ENCODE measurements at regions not wholly inside any gene's neighbourhood (a gene's known extent, or its start where the extent isn't known, plus 50 kb on each side); places are given as distances from the start of the nearest gene placed in this dataset.

GRCh38 chr9:107874591-107875369 is 385.2 kb upstream of the KLF4 start:
- CTCF ChIA-PET: no interaction called here

GRCh38 chr9:107874137-107874536 is 384.6 kb upstream of the KLF4 start:
- H4K20me1 ChIP-seq (replicated peaks; ENCODE audit: control insufficient read depth, extremely low read depth, insufficient read depth, low read length): no peaks in the 10 kb centered on the region
- dilution Hi-C loops (cut with MboI; ENCODE audit: extremely low pct_ligation_motif_present, low sequenced_read_pairs): no loop called here
- TF ChIP-seq CTCF (IDR thresholded peaks at IDR 0.05; ENCODE audit: extremely low read depth in 1 of 2, insufficient read depth in 1 of 2, low read depth in 1 of 2, low read length in 2 of 2): no peak
- TF ChIP-seq JUN (IDR thresholded peaks at IDR 0.05; ENCODE audit: borderline replicate concordance, insufficient read depth, insufficient read length, low read depth): no peak
- no peak for TF ChIP-seq EZH2 (IDR thresholded peaks at IDR 0.05; ENCODE audit: borderline replicate concordance, low read depth, low read length, severe bottlenecking)
- TF ChIP-seq MYC (IDR thresholded peaks at IDR 0.05; ENCODE audit: low read depth, low read length): no peak
- TF ChIP-seq POLR2AphosphoS5 (IDR thresholded peaks at IDR 0.05; ENCODE audit: insufficient read depth, low read depth, low read length): no peak
- no peak for TF ChIP-seq FOS (IDR thresholded peaks at IDR 0.05; ENCODE audit: borderline replicate concordance, insufficient read depth, low read length)
- no peak for TF ChIP-seq GATA2 (IDR thresholded peaks at IDR 0.05; ENCODE audit: insufficient read depth, insufficient read length, low read depth, low read length)
- TF ChIP-seq POLR2A (IDR thresholded peaks at IDR 0.05; ENCODE audit: low read depth, low read length): no peak
- TF ChIP-seq MAX (IDR thresholded peaks at IDR 0.05; ENCODE audit: insufficient read depth, insufficient read length): no peak
- H3K27me3 ChIP-seq (ENCODE audit: control insufficient read depth in 2 of 2, insufficient read depth in 2 of 2, low read length in 2 of 2): peaks cover 0 to 3% of the 10 kb centered on the region in 2 experiments
- no peak overlapping the region for H3K4me2 ChIP-seq (ENCODE audit: insufficient read depth, low read length)
- H3K27ac ChIP-seq (ENCODE audit: insufficient read depth, low read depth, low read length): no peak overlapping the region
- intact Hi-C loops (cut with micrococcal nuclease): no loop called here
- no peak overlapping the region for H2AFZ ChIP-seq (ENCODE audit: low read depth, low read length)
- POLR2A ChIA-PET: no interaction called here
- FAIRE-seq: no peak
- BruUV-seq (replicated peaks): no TSS peak
- no peak overlapping the region for H3K9ac ChIP-seq (replicated peaks; ENCODE audit: extremely low read depth, insufficient read depth, low read length)
- no peaks in the 10 kb centered on the region for H3K9me1 ChIP-seq (replicated peaks; ENCODE audit: control insufficient read depth, extremely low read depth, insufficient read depth, low read length)
- H3K4me1 ChIP-seq (ENCODE audit: control insufficient read depth, extremely low read depth, insufficient read depth, low read length): no peaks in the 10 kb centered on the region
- no peak for DNase-seq (ENCODE audit: low read depth, low spot score)
- no peaks in the 10 kb centered on the region for H3K9me3 ChIP-seq (replicated peaks; ENCODE audit: control insufficient read depth, insufficient read depth, low read length)
- no peaks in the 10 kb centered on the region for H3K36me3 ChIP-seq (ENCODE audit: control insufficient read depth in 2 of 2, extremely low read depth in 1 of 2, insufficient read depth in 2 of 2, low read length in 2 of 2)
- no peaks in the 10 kb centered on the region for H3K79me2 ChIP-seq (ENCODE audit: control insufficient read depth, insufficient read depth, low read length)
- CTCF ChIA-PET: no interaction called here
- no peak overlapping the region for H3K4me3 ChIP-seq (replicated peaks in 1 of 3; ENCODE audit: insufficient read depth in 1 of 3, low read depth in 1 of 3, low read length in 3 of 3)

More at GRCh38 chr9:107874591-107875369, 385.2 kb upstream of the KLF4 start:
- FAIRE-seq (no peak), DNase-seq (ENCODE audit: low read depth, low spot score) (no peak)
- POLR2A ChIA-PET: no interaction called here
- Histone ChIP-seq H3K4me3 (replicated peaks in 1 of 3; ENCODE audit: insufficient read depth in 1 of 3, low read depth in 1 of 3, low read length in 3 of 3) (no peak overlapping the region), H3K9me3 (replicated peaks; ENCODE audit: control insufficient read depth, insufficient read depth, low read length) (no peaks in the 10 kb centered on the region), H3K4me1 (ENCODE audit: control insufficient read depth, extremely low read depth, insufficient read depth, low read length) (no peaks in the 10 kb centered on the region), H4K20me1 (replicated peaks; ENCODE audit: control insufficient read depth, extremely low read depth, insufficient read depth, low read length) (no peaks in the 10 kb centered on the region), H3K79me2 (ENCODE audit: control insufficient read depth, insufficient read depth, low read length) (no peaks in the 10 kb centered on the region), H3K4me2 (ENCODE audit: insufficient read depth, low read length) (no peak overlapping the region), H3K9ac (replicated peaks; ENCODE audit: extremely low read depth, insufficient read depth, low read length) (no peak overlapping the region), H3K9me1 (replicated peaks; ENCODE audit: control insufficient read depth, extremely low read depth, insufficient read depth, low read length) (no peaks in the 10 kb centered on the region), H2AFZ (ENCODE audit: low read depth, low read length) (no peak overlapping the region), H3K36me3 (ENCODE audit: control insufficient read depth in 2 of 2, extremely low read depth in 1 of 2, insufficient read depth in 2 of 2, low read length in 2 of 2) (no peaks in the 10 kb centered on the region), H3K27me3 (ENCODE audit: control insufficient read depth in 2 of 2, insufficient read depth in 2 of 2, low read length in 2 of 2) (peaks cover 0 to 3% of the 10 kb centered on the region in 2 experiments), H3K27ac (ENCODE audit: insufficient read depth, low read depth, low read length) (no peak overlapping the region)
- BruUV-seq (replicated peaks): no TSS peak
- no peak for TF ChIP-seq POLR2A (IDR thresholded peaks at IDR 0.05; ENCODE audit: low read depth, low read length)
- TF ChIP-seq EZH2 (IDR thresholded peaks at IDR 0.05; ENCODE audit: borderline replicate concordance, low read depth, low read length, severe bottlenecking): no peak
- TF ChIP-seq MYC (IDR thresholded peaks at IDR 0.05; ENCODE audit: low read depth, low read length): no peak
- no peak for TF ChIP-seq FOS (IDR thresholded peaks at IDR 0.05; ENCODE audit: borderline replicate concordance, insufficient read depth, low read length)
- dilution Hi-C loops (cut with MboI; ENCODE audit: extremely low pct_ligation_motif_present, low sequenced_read_pairs): no loop called here
- intact Hi-C loops (cut with micrococcal nuclease): no loop called here

Measured in endothelial cell of umbilical vein (primary cell).